ENCODE measurements at regions not wholly inside any gene's neighbourhood (a gene's known extent, or its start where the extent isn't known, plus 50 kb on each side); places are given as distances from the start of the nearest gene placed in this dataset.

- no peak for TF ChIP-seq CTCF (IDR thresholded peaks at IDR 0.05)
- ATAC-seq (ENCODE audit: low FRiP score) (no peak), DNase-seq (ENCODE audit: low spot score) (no peak)
These were observed 401.0 kb upstream of the SLC24A2 start for GRCh38 chr9:20189871-20190270.

GRCh38 chr9:20188616-20189369 is 400.0 kb upstream of the SLC24A2 start:
- no peak for TF ChIP-seq CTCF (IDR thresholded peaks at IDR 0.05)
- ATAC-seq (ENCODE audit: low FRiP score) = no peak
- no peak for DNase-seq (ENCODE audit: low spot score)

- DNase-seq (ENCODE audit: low spot score) = no peak
- no peak for ATAC-seq (ENCODE audit: low FRiP score)
- TF ChIP-seq CTCF (IDR thresholded peaks at IDR 0.05) = no peak
These were observed 398.5 kb upstream of the SLC24A2 start for GRCh38 chr9:20187318-20187717.

DNA sequence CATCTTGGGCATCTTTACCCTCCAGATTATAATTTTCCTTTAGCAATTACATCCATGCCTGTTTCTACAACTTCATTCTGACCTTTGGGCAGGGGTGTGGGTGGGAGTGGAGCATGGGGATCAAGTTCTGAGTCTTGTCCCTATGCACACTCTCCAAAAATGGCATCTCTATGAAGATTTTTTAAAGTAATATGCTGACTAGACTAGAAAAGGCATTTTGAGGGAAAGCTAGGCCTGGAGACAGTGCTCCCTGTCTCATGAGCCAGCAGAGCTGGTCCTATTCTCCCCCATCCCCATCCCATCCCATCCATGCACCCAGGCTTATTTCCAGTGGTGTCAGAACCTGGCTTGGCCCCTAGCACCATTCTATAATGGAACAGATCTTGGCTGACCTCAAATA is 398.0 kb upstream of the SLC24A2 start:
- DNase-seq (ENCODE audit: low spot score) = no peak
- TF ChIP-seq CTCF (IDR thresholded peaks at IDR 0.05) = no peak
- no peak for ATAC-seq (ENCODE audit: low FRiP score)

DNA sequence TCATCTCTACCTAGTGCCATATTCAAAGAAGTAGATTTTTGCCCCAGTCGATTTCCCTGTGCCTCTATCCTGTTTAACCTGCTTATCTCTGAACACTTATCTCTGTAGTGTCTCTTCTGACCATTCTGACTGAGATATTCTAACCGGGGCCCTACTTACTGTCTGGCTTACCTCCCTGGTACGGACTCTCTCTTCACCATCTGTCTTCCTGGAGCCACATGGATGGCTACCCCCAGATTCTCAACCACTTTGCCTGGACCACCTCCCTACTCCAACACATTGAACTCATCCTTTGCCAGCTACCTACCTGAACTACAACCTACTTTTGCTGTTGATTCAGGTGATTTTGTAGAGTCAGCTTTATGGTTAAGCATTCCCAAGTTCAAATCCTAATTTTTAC is 397.4 kb upstream of the SLC24A2 start:
- no peak for ATAC-seq (ENCODE audit: low FRiP score)
- DNase-seq (ENCODE audit: low spot score) = no peak
- TF ChIP-seq CTCF (IDR thresholded peaks at IDR 0.05) = no peak

DNA sequence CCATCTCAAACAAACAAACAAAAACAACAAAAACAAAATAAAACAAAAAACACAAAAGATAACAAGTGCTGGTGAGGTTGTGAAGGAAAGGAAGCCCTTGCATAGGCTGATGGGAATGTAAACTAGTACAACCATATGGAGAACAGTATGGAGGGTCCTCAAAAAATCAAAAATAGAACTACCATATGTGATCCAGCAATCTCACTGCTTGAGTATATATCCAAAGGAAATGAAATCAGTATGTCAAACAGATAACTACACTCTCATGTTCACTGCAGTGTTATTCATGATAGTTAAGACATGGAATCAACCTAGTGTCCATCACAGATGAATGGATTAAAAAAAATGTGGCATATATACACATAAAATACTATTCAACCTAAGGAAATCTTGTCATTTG is 395.7 kb upstream of the SLC24A2 start:
- ATAC-seq (ENCODE audit: low FRiP score) (no peak), DNase-seq (ENCODE audit: low spot score) (no peak)
- no peak for TF ChIP-seq CTCF (IDR thresholded peaks at IDR 0.05)

DNA sequence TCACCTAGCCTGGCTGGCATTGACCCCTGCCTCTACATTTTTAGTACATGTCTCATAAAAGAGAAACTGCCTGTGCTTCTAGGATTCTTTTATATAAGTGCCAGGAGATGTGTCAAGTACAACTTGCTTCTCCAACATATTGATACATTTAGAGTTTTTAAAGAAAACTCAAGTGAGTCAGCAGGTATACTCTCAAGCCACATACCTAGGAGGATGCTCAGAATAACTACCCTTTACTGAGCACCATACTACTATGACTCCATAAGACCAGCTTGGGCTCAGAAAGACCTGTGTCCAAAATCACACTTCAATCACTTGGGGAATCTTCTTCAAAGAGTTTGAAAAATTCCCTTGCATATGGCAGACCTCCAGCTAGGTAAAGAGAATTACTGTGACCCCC is 389.8 kb upstream of the SLC24A2 start:
- no peak for TF ChIP-seq CTCF (IDR thresholded peaks at IDR 0.05)
- ATAC-seq (ENCODE audit: low FRiP score) (no peak), DNase-seq (ENCODE audit: low spot score) (no peak)
